ENCODE measurements at regions not wholly inside any gene's neighbourhood (a gene's known extent, or its start where the extent isn't known, plus 50 kb on each side); places are given as distances from the start of the nearest gene placed in this dataset.

DNA sequence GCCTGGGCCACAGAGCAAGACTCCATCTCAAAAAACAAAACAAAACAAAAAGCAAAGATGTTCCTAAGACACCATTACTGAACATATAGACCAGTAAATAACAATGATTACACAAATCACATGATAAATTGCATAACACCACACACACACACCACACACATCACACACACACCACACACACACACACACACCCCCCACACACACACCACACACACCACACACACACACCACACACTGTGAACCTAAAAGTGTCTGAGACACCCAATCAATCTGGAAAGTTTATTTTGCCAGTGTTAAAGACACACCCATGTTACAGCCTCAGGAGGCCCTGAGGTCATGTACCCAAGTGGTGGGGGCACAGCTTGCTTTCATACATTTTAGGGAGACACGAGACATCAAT, 62.6 kb upstream of the ASAP2 start:
- TF ChIP-seq CTCF (conservative IDR thresholded peaks at IDR 0.05), result no peak
- TF ChIP-seq ZFX (IDR thresholded peaks at IDR 0.05), result no peak

Data from C4-2B (cell line).